Gastroesophageal sphincter (tissue), 3 donors: ENCODE measurements at regions not wholly inside any gene's neighbourhood (a gene's known extent, or its start where the extent isn't known, plus 50 kb on each side); places are given as distances from the start of the nearest gene placed in this dataset.

Experiments used
- CTCF ChIP-seq, 4 experiments: fragments of 200-600 bp in 2 of 4; fragments of 450-650 bp in 2 of 4; sonication (generic) in 1 of 4; IDR thresholded peaks; one replicate each; pipeline ENCODE4 v1.5.1; 2017 to 2019; ENCODE audit warnings: antibody characterized with exemption in 4 of 4, mild to moderate bottlenecking in 2 of 4, moderate library complexity in 2 of 4
- POLR2A ChIP-seq, 2 donors: fragments of 450-650 bp; IDR thresholded peaks; one replicate each; pipeline ENCODE4 v1.6.1; 2017; ENCODE audit warnings: antibody characterized with exemption in 2 of 2, mild to moderate bottlenecking in 2 of 2, moderate library complexity in 1 of 2
- POLR2AphosphoS5 ChIP-seq: sonication (generic); formaldehyde crosslinking; IDR thresholded peaks from one replicate; pipeline ENCODE4 v1.6.1; 2017; ENCODE audit warnings: antibody characterized with exemption

- TF ChIP-seq CTCF (IDR thresholded peaks at IDR 0.05) (no peak), POLR2A (IDR thresholded peaks at IDR 0.05) (no peak), POLR2AphosphoS5 (no peak)
Observed at GRCh38 chr11:56889986-56890385, 98.7 kb upstream of the OR5AK2 start.
